ENCODE measurements at regions not wholly inside any gene's neighbourhood (a gene's known extent, or its start where the extent isn't known, plus 50 kb on each side); places are given as distances from the start of the nearest gene placed in this dataset.

DNA sequence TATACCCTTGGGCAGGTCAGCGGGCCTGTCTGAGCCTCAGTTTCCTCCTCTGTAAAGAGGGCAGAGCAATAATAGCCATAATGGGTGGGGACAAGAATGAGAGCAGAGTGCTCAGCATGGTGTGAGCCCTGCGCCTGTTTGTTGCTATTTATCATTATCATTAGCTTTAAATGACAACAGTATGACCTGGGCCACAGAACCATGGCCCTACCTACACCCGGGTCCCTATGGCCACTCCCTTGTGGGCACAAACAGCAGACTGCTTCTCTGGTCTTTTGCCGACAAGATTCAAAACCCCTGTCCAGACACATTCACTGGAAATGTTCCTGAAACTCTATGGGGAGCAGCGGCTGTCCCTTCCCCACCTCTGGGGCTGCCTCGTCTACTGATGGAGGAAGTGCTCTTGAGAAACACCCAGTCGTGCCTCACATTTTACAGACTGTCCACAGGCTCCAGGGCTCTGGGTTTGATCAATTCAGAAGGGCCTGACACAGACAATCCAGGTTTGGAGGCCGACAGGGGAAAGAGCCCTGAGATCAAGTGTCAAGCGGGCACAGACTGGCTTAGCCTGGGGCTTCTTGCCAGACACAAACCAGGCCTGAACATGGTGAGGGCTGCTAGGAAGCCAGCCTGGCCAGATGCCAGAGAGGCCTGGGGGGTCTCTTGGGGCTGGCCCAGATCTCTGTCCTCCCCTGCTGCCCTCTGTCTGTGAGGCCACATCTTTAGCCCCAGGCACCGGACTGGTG lies 112.5 kb upstream of the CD82 start:
- Histone ChIP-seq H3K79me2 (ENCODE audit: insufficient read depth, low read length) (no peaks in the 10 kb centered on the region), H4K20me1 (ENCODE audit: insufficient read depth, low read length) (no peaks in the 10 kb centered on the region), H3K4me3 (ENCODE audit: insufficient read depth, low read depth, low read length) (no peak overlapping the region), H3K4me1 (ENCODE audit: insufficient read depth, low read length) (no peaks in the 10 kb centered on the region), H3K9me3 (ENCODE audit: insufficient read depth, low read depth, low read length) (no peaks in the 10 kb centered on the region), H2AFZ (ENCODE audit: low read depth, low read length) (no peak overlapping the region), H3K27me3 (ENCODE audit: insufficient read depth, low read length) (no peaks in the 10 kb centered on the region), H3K27ac (ENCODE audit: low read depth, low read length) (no peak overlapping the region), H3K9ac (ENCODE audit: low read length) (no peak overlapping the region), H3K36me3 (ENCODE audit: insufficient read depth, low read length) (no peaks in the 10 kb centered on the region), H3K4me2 (ENCODE audit: low read length) (no peak overlapping the region)
- DNase-seq (ENCODE audit: low read depth): no peak
- Mint-ChIP-seq H3K27me3 (ENCODE audit: low read depth, unreplicated experiment) (peaks cover 29% of the 10 kb centered on the region), H3K9me3 (ENCODE audit: unreplicated experiment) (no peaks in the 10 kb centered on the region), H3K36me3 (ENCODE audit: low read depth, unreplicated experiment) (no peaks in the 10 kb centered on the region), H3K27ac (ENCODE audit: unreplicated experiment) (no peak overlapping the region), H3K4me3 (ENCODE audit: unreplicated experiment) (no peak overlapping the region), H3K4me1 (ENCODE audit: low read depth, unreplicated experiment) (no peaks in the 10 kb centered on the region)
- no peak for FAIRE-seq
- TF ChIP-seq, protein P1, sequence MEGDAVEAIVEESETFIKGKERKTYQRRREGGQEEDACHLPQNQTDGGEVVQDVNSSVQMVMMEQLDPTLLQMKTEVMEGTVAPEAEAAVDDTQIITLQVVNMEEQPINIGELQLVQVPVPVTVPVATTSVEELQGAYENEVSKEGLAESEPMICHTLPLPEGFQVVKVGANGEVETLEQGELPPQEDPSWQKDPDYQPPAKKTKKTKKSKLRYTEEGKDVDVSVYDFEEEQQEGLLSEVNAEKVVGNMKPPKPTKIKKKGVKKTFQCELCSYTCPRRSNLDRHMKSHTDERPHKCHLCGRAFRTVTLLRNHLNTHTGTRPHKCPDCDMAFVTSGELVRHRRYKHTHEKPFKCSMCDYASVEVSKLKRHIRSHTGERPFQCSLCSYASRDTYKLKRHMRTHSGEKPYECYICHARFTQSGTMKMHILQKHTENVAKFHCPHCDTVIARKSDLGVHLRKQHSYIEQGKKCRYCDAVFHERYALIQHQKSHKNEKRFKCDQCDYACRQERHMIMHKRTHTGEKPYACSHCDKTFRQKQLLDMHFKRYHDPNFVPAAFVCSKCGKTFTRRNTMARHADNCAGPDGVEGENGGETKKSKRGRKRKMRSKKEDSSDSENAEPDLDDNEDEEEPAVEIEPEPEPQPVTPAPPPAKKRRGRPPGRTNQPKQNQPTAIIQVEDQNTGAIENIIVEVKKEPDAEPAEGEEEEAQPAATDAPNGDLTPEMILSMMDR (IDR thresholded peaks at IDR 0.05; ENCODE audit: insufficient read depth, low read depth, low read length): no peak
- TF ChIP-seq EZH2 (IDR thresholded peaks at IDR 0.05; ENCODE audit: insufficient read depth, low read length): no peak

DNA sequence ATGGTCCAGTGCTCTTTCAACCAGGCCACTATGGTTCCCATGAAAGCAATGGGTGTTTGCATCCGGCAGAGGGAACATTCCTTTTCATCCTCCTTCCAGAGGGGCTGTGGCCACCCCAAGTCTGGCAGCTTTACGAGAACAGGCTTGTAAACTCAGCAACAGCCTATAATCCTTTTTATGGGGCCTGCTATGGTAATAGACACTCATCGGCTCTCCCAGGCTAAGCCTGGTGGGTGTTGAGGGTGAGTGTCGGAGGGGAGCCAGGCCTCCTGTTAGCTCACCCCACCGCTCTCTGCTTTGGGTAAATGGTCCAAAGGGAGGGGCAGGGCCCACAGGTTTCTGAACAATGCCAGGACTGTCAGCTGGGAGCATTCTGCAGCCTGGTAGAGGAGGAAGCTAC lies 111.6 kb upstream of the CD82 start:
- Histone ChIP-seq H3K9ac (ENCODE audit: low read length) (no peak overlapping the region), H4K20me1 (ENCODE audit: insufficient read depth, low read length) (no peaks in the 10 kb centered on the region), H3K27ac (ENCODE audit: low read depth, low read length) (no peak overlapping the region), H3K36me3 (ENCODE audit: insufficient read depth, low read length) (no peaks in the 10 kb centered on the region), H3K9me3 (ENCODE audit: insufficient read depth, low read depth, low read length) (no peaks in the 10 kb centered on the region), H3K27me3 (ENCODE audit: insufficient read depth, low read length) (peaks cover 3% of the 10 kb centered on the region), H3K4me1 (ENCODE audit: insufficient read depth, low read length) (no peaks in the 10 kb centered on the region), H3K79me2 (ENCODE audit: insufficient read depth, low read length) (no peaks in the 10 kb centered on the region), H3K4me2 (ENCODE audit: low read length) (no peak overlapping the region), H3K4me3 (ENCODE audit: insufficient read depth, low read depth, low read length) (no peak overlapping the region), H2AFZ (ENCODE audit: low read depth, low read length) (no peak overlapping the region)
- H3K9me3 Mint-ChIP-seq (ENCODE audit: unreplicated experiment): no peaks in the 10 kb centered on the region
- no peak overlapping the region for H3K27ac Mint-ChIP-seq (ENCODE audit: unreplicated experiment)
- H3K4me3 Mint-ChIP-seq (ENCODE audit: unreplicated experiment): no peak overlapping the region
- H3K27me3 Mint-ChIP-seq (ENCODE audit: low read depth, unreplicated experiment): peaks cover 35% of the 10 kb centered on the region
- FAIRE-seq (no peak), DNase-seq (ENCODE audit: low read depth) (no peak)
- H3K4me1 Mint-ChIP-seq (ENCODE audit: low read depth, unreplicated experiment): no peaks in the 10 kb centered on the region
- H3K36me3 Mint-ChIP-seq (ENCODE audit: low read depth, unreplicated experiment): no peaks in the 10 kb centered on the region
- TF ChIP-seq, protein P1 (IDR thresholded peaks at IDR 0.05; ENCODE audit: insufficient read depth, low read depth, low read length): no peak
- TF ChIP-seq EZH2 (IDR thresholded peaks at IDR 0.05; ENCODE audit: insufficient read depth, low read length): no peak

DNA sequence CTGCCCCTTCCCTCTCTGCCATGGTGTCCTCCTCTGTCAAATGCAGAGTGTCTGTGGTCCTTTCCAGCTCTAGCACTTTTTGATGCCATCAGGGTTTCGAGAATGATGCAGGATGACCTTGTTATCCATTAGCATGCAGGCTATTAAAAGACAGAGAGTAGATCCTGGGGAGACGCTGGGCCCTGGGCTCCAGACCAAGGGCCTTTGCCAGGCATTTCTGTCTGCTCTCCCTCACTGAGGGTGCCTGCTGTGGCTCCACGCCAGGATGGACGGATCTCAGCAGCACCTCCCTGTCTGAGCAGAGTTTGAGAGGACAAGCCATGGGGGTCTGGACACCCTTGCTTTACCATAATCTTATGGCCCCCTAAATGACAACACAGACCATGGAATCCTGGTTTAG lies 110.8 kb upstream of the CD82 start:
- Histone ChIP-seq H3K79me2 (ENCODE audit: insufficient read depth, low read length) (no peaks in the 10 kb centered on the region), H3K27me3 (ENCODE audit: insufficient read depth, low read length) (peaks cover 3% of the 10 kb centered on the region), H3K4me2 (ENCODE audit: low read length) (no peak overlapping the region), H3K36me3 (ENCODE audit: insufficient read depth, low read length) (no peaks in the 10 kb centered on the region), H2AFZ (ENCODE audit: low read depth, low read length) (no peak overlapping the region), H3K4me3 (ENCODE audit: insufficient read depth, low read depth, low read length) (no peak overlapping the region), H3K4me1 (ENCODE audit: insufficient read depth, low read length) (no peaks in the 10 kb centered on the region), H3K9ac (ENCODE audit: low read length) (no peak overlapping the region), H3K9me3 (ENCODE audit: insufficient read depth, low read depth, low read length) (no peaks in the 10 kb centered on the region), H4K20me1 (ENCODE audit: insufficient read depth, low read length) (no peaks in the 10 kb centered on the region), H3K27ac (ENCODE audit: low read depth, low read length) (no peak overlapping the region)
- Mint-ChIP-seq H3K4me3 (ENCODE audit: unreplicated experiment) (no peak overlapping the region), H3K4me1 (ENCODE audit: low read depth, unreplicated experiment) (no peaks in the 10 kb centered on the region), H3K27ac (ENCODE audit: unreplicated experiment) (no peak overlapping the region), H3K9me3 (ENCODE audit: unreplicated experiment) (no peaks in the 10 kb centered on the region), H3K36me3 (ENCODE audit: low read depth, unreplicated experiment) (no peaks in the 10 kb centered on the region), H3K27me3 (ENCODE audit: low read depth, unreplicated experiment) (peaks cover 42% of the 10 kb centered on the region)
- TF ChIP-seq, protein P1 (IDR thresholded peaks at IDR 0.05; ENCODE audit: insufficient read depth, low read depth, low read length): no peak
- TF ChIP-seq EZH2 (IDR thresholded peaks at IDR 0.05; ENCODE audit: insufficient read depth, low read length): no peak
- FAIRE-seq (no peak), DNase-seq (ENCODE audit: low read depth) (no peak)

Measured in astrocyte (in vitro differentiated cells and primary cell).